GM18511 (cell line): ENCODE measurements at regions not wholly inside any gene's neighbourhood (a gene's known extent, or its start where the extent isn't known, plus 50 kb on each side); places are given as distances from the start of the nearest gene placed in this dataset.

ENCODE experiments used
- ATAC-seq: cut with Tn5 transposase; IDR thresholded peaks from one replicate; pipeline ENCODE4 v1.9.1; 2021; ENCODE audit warnings: mild to moderate bottlenecking, moderate library complexity; ENCODE audit not compliant: unreplicated experiment

GRCh38 chr12:86838260-86838659 lies 582.1 kb upstream of the MGAT4C start:
- ATAC-seq: no peak

- ATAC-seq: no peak
These were observed 581.1 kb upstream of the MGAT4C start for GRCh38 chr12:86837246-86837645.

GRCh38 chr12:86834217-86834616 lies 578.0 kb upstream of the MGAT4C start:
- ATAC-seq: no peak

GRCh38 chr12:86827409-86827808 lies 571.2 kb upstream of the MGAT4C start:
- ATAC-seq: no peak

GRCh38 chr12:86826051-86826450 lies 569.9 kb upstream of the MGAT4C start:
- ATAC-seq: no peak

GRCh38 chr12:86801439-86801838 lies 545.2 kb upstream of the MGAT4C start:
- no peak for ATAC-seq

GRCh38 chr12:86799616-86800015 lies 543.4 kb upstream of the MGAT4C start:
- ATAC-seq: no peak

GRCh38 chr12:86796550-86796949 lies 540.4 kb upstream of the MGAT4C start:
- ATAC-seq: no peak

- ATAC-seq: no peak
These were observed 532.5 kb upstream of the MGAT4C start for GRCh38 chr12:86788661-86789060.

GRCh38 chr12:86787419-86787818 lies 531.2 kb upstream of the MGAT4C start:
- ATAC-seq: no peak

- ATAC-seq: no peak
These were observed 521.1 kb upstream of the MGAT4C start for GRCh38 chr12:86777325-86777724.

GRCh38 chr12:86774841-86775388 lies 518.7 kb upstream of the MGAT4C start:
- no peak for ATAC-seq

- no peak for ATAC-seq
These were observed 516.5 kb upstream of the MGAT4C start for GRCh38 chr12:86772696-86773095.

- no peak for ATAC-seq
These were observed 514.7 kb upstream of the MGAT4C start for GRCh38 chr12:86770871-86771270.

GRCh38 chr12:86748894-86749293 lies 492.7 kb upstream of the MGAT4C start:
- no peak for ATAC-seq

GRCh38 chr12:86744547-86745212 lies 488.5 kb upstream of the MGAT4C start:
- ATAC-seq: no peak

- no peak for ATAC-seq
These were observed 487.8 kb upstream of the MGAT4C start for GRCh38 chr12:86743875-86744536.

GRCh38 chr12:86741531-86741930 lies 485.3 kb upstream of the MGAT4C start:
- ATAC-seq: no peak

- ATAC-seq: peak; percentile 48
These were observed 479.7 kb upstream of the MGAT4C start for GRCh38 chr12:86735851-86736250.

- ATAC-seq: peak; percentile 62
These were observed 478.9 kb upstream of the MGAT4C start for GRCh38 chr12:86735072-86735471.

- no peak for ATAC-seq
These were observed 474.0 kb upstream of the MGAT4C start for GRCh38 chr12:86730233-86730632.

GRCh38 chr12:86729739-86730138 lies 473.5 kb upstream of the MGAT4C start:
- ATAC-seq: no peak
